ENCODE measurements at regions not wholly inside any gene's neighbourhood (a gene's known extent, or its start where the extent isn't known, plus 50 kb on each side); places are given as distances from the start of the nearest gene placed in this dataset.
A peak's percentile ranks its signal among the peaks of the same experiment; 100 is the strongest.
"Not testable (repeated sequence)": the region's sequence is repeated elsewhere in the genome, so short reads cannot be mapped to it uniquely, and the experiment has no call there.

DNA sequence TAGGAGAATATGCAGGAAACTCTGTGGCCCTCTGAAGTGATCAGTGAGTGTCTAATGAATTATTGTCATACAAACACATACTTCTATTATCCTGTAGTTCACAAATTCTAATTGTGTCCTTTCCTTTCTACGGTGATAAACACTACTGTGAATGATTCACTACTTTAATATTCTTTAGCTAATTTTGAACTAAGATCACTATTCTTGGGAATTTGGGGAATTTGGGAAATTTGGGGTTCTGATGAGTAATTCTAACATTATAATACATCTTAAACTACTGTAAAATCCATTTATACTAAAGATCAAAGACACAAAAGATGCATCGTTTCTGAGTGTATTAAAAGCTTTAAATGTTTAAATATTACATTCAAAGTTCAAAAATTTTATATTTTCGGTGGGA is 1287.2 kb upstream of the CITED2 start:
- TF ChIP-seq, protein P1, sequence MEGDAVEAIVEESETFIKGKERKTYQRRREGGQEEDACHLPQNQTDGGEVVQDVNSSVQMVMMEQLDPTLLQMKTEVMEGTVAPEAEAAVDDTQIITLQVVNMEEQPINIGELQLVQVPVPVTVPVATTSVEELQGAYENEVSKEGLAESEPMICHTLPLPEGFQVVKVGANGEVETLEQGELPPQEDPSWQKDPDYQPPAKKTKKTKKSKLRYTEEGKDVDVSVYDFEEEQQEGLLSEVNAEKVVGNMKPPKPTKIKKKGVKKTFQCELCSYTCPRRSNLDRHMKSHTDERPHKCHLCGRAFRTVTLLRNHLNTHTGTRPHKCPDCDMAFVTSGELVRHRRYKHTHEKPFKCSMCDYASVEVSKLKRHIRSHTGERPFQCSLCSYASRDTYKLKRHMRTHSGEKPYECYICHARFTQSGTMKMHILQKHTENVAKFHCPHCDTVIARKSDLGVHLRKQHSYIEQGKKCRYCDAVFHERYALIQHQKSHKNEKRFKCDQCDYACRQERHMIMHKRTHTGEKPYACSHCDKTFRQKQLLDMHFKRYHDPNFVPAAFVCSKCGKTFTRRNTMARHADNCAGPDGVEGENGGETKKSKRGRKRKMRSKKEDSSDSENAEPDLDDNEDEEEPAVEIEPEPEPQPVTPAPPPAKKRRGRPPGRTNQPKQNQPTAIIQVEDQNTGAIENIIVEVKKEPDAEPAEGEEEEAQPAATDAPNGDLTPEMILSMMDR (IDR thresholded peaks at IDR 0.05; ENCODE audit: low read depth, low read length, missing control alignments), result no peak
- H3K4me3 ChIP-seq (ENCODE audit: low read depth, low read length), result no peak overlapping the region
- DNase-seq (ENCODE audit: low read depth), result no peak
- in situ Hi-C loops (cut with HindIII; ENCODE audit: low sequenced_read_pairs), result no loop called here

GRCh38 chr6:140660295-140660694 is 1285.8 kb upstream of the CITED2 start:
- TF ChIP-seq, protein P1 (IDR thresholded peaks at IDR 0.05; ENCODE audit: low read depth, low read length, missing control alignments), result no peak
- no peak overlapping the region for H3K4me3 ChIP-seq (ENCODE audit: low read depth, low read length)
- in situ Hi-C loops (cut with HindIII; ENCODE audit: low sequenced_read_pairs), result no loop called here
- DNase-seq (ENCODE audit: low read depth), result peak; percentile 23

GRCh38 chr6:140653972-140654371 is 1279.5 kb upstream of the CITED2 start:
- H3K4me3 ChIP-seq (ENCODE audit: low read depth, low read length), result no peak overlapping the region
- in situ Hi-C loops (cut with HindIII; ENCODE audit: low sequenced_read_pairs), result no loop called here
- DNase-seq (ENCODE audit: low read depth), result no peak
- TF ChIP-seq, protein P1 (IDR thresholded peaks at IDR 0.05; ENCODE audit: low read depth, low read length, missing control alignments), result no peak

- DNase-seq (ENCODE audit: low read depth), result no peak
- TF ChIP-seq, protein P1 (IDR thresholded peaks at IDR 0.05; ENCODE audit: low read depth, low read length, missing control alignments), result no peak
- no peak overlapping the region for H3K4me3 ChIP-seq (ENCODE audit: low read depth, low read length)
- in situ Hi-C loops (cut with HindIII; ENCODE audit: low sequenced_read_pairs), result no loop called here
Measured at GRCh38 chr6:140653506-140653905, 1279.1 kb upstream of the CITED2 start.

DNA sequence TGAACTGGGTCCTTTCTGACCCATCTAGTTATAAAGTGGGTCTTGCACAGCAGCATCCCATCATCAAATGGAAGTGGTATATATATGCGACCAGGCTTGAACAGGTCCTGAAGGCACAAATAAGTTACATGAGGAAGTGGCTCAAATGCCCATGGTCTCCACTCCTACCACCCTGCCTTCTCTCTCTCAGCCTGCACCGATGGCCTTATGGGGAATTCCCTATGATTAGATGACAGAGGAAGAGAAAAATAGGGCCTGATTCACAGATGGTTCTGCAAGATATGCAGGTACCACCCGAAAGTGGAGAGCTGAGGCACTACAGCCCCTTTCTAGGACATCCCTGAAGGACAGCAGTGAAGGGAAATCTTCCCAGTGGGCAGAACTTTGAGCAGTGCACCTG is 1275.1 kb upstream of the CITED2 start:
- in situ Hi-C loops (cut with HindIII; ENCODE audit: low sequenced_read_pairs); DNase-seq (ENCODE audit: low read depth); H3K4me3 ChIP-seq (ENCODE audit: low read depth, low read length): not testable (repeated sequence)

DNA sequence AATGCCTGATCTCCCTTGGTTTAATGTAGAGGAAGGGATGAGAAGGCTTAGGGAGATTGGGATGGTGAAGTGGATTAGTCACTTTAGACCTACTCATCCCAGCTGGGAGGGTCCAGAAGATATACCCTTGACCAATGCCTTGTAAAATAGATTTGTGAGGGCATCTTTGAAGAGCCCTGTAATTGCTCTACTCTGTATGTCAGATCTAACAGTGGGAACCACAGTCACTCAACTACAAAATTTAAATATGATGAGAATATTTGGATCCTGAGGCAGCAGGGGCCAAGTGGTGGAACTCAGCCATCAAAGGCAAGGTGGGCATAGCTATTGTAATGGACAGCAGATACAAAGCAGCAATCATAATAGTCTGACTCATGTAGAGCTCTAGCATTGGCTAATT is 1272.9 kb upstream of the CITED2 start:
- DNase-seq (ENCODE audit: low read depth); H3K4me3 ChIP-seq (ENCODE audit: low read depth, low read length); in situ Hi-C loops (cut with HindIII; ENCODE audit: low sequenced_read_pairs): not testable (repeated sequence)

GRCh38 chr6:140644017-140644416 is 1269.6 kb upstream of the CITED2 start:
- TF ChIP-seq, protein P1 (IDR thresholded peaks at IDR 0.05; ENCODE audit: low read depth, low read length, missing control alignments), result no peak
- in situ Hi-C loops (cut with HindIII; ENCODE audit: low sequenced_read_pairs), result no loop called here
- no peak for DNase-seq (ENCODE audit: low read depth)
- no peak overlapping the region for H3K4me3 ChIP-seq (ENCODE audit: low read depth, low read length)

DNA sequence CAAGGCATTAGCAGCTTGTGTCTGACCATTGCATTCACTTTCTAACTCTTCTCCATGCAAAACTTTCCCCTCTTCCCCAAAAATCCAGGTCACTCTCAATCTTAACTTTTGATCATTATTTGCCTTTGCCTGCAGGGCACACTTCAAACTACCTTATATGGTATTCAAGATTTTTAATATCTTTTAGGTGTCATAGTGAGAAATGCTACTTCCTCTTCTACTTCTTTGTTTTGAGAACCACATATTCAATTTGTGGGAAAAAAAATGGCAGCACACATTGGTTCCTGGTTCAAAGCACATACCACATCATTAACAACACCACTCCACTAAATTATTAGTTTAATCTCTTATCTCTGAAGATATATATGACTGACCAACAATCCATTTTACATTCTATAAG is 1267.0 kb upstream of the CITED2 start:
- in situ Hi-C loops (cut with HindIII; ENCODE audit: low sequenced_read_pairs), result no loop called here
- TF ChIP-seq, protein P1 (IDR thresholded peaks at IDR 0.05; ENCODE audit: low read depth, low read length, missing control alignments), result no peak
- H3K4me3 ChIP-seq (ENCODE audit: low read depth, low read length), result no peak overlapping the region
- no peak for DNase-seq (ENCODE audit: low read depth)
